ENCODE measurements at regions not wholly inside any gene's neighbourhood (a gene's known extent, or its start where the extent isn't known, plus 50 kb on each side); places are given as distances from the start of the nearest gene placed in this dataset.
"Not testable (repeated sequence)": the region's sequence is repeated elsewhere in the genome, so short reads cannot be mapped to it uniquely, and the experiment has no call there.

- Histone ChIP-seq H3K27ac (no peak overlapping the region), H3K27me3 (ENCODE audit: insufficient read depth, low read depth, severe bottlenecking) (no peaks in the 10 kb centered on the region), H3K36me3 (no peaks in the 10 kb centered on the region), H3K9me3 (ENCODE audit: severe bottlenecking) (no peaks in the 10 kb centered on the region), H3K4me3 (ENCODE audit: low read depth, low read length) (no peak overlapping the region)
- no peak for DNase-seq
- no peak for TF ChIP-seq CTCF (IDR thresholded peaks at IDR 0.05; ENCODE audit: low read depth, low read length)
Measured at GRCh38 chr3:105293441-105293840, 73.3 kb upstream of the ALCAM start.

- not testable (repeated sequence) for H3K36me3 ChIP-seq; H3K27ac ChIP-seq; H3K27me3 ChIP-seq (ENCODE audit: insufficient read depth, low read depth, severe bottlenecking); H3K4me3 ChIP-seq (ENCODE audit: low read depth, low read length); DNase-seq; H3K9me3 ChIP-seq (ENCODE audit: severe bottlenecking)
Measured at GRCh38 chr3:105296182-105296822, 70.4 kb upstream of the ALCAM start.

- no peak overlapping the region for H3K4me3 ChIP-seq (ENCODE audit: low read depth, low read length)
- TF ChIP-seq CTCF (IDR thresholded peaks at IDR 0.05; ENCODE audit: low read depth, low read length), result no peak
- no peaks in the 10 kb centered on the region for H3K27me3 ChIP-seq (ENCODE audit: insufficient read depth, low read depth, severe bottlenecking)
- DNase-seq, result no peak
- H3K27ac ChIP-seq, result no peak overlapping the region
- no peaks in the 10 kb centered on the region for H3K36me3 ChIP-seq
- H3K9me3 ChIP-seq (ENCODE audit: severe bottlenecking), result peaks cover 4% of the 10 kb centered on the region
Measured at GRCh38 chr3:105304487-105304886, 62.2 kb upstream of the ALCAM start.

GRCh38 chr3:105315144-105315543, 51.6 kb upstream of the ALCAM start:
- no peaks in the 10 kb centered on the region for H3K27me3 ChIP-seq (ENCODE audit: insufficient read depth, low read depth, severe bottlenecking)
- H3K27ac ChIP-seq, result no peak overlapping the region
- no peaks in the 10 kb centered on the region for H3K9me3 ChIP-seq (ENCODE audit: severe bottlenecking)
- no peak overlapping the region for H3K4me3 ChIP-seq (ENCODE audit: low read depth, low read length)
- DNase-seq, result no peak
- no peak for TF ChIP-seq CTCF (IDR thresholded peaks at IDR 0.05; ENCODE audit: low read depth, low read length)
- no peaks in the 10 kb centered on the region for H3K36me3 ChIP-seq

GRCh38 chr3:105315815-105316214, 50.9 kb upstream of the ALCAM start:
- no peak for TF ChIP-seq CTCF (IDR thresholded peaks at IDR 0.05; ENCODE audit: low read depth, low read length)
- H3K4me3 ChIP-seq (ENCODE audit: low read depth, low read length), result no peak overlapping the region
- no peak for DNase-seq
- no peak overlapping the region for H3K27ac ChIP-seq
- H3K9me3 ChIP-seq (ENCODE audit: severe bottlenecking), result no peaks in the 10 kb centered on the region
- H3K27me3 ChIP-seq (ENCODE audit: insufficient read depth, low read depth, severe bottlenecking), result no peaks in the 10 kb centered on the region
- H3K36me3 ChIP-seq, result no peaks in the 10 kb centered on the region

GRCh38 chr3:105316331-105316730, 50.4 kb upstream of the ALCAM start:
- no peak for TF ChIP-seq CTCF (IDR thresholded peaks at IDR 0.05; ENCODE audit: low read depth, low read length)
- Histone ChIP-seq H3K27ac (no peak overlapping the region), H3K9me3 (ENCODE audit: severe bottlenecking) (no peaks in the 10 kb centered on the region), H3K4me3 (ENCODE audit: low read depth, low read length) (no peak overlapping the region), H3K36me3 (no peaks in the 10 kb centered on the region), H3K27me3 (ENCODE audit: insufficient read depth, low read depth, severe bottlenecking) (no peaks in the 10 kb centered on the region)
- DNase-seq, result no peak
